OCI-LY1 (cell line): ENCODE measurements at regions not wholly inside any gene's neighbourhood (a gene's known extent, or its start where the extent isn't known, plus 50 kb on each side); places are given as distances from the start of the nearest gene placed in this dataset.

Source experiments
- H2AFZ ChIP-seq: fragments of 200-600 bp; sonication (generic), shearing (Covaris generic); 2 replicates; pipeline ENCODE4 v1.6.0; 2014; ENCODE audit warnings: antibody characterized with exemption, mild to moderate bottlenecking, low read length
- H3F3A ChIP-seq: fragments of 200-600 bp; sonication (generic), shearing (Covaris generic); 2 replicates; pipeline ENCODE4 v1.6.0; 2014; ENCODE audit warnings: mild to moderate bottlenecking, antibody characterized with exemption, low read length, moderate library complexity; ENCODE audit not compliant: insufficient read depth
- H3K27ac ChIP-seq: fragments of 200-600 bp; sonication (generic); 2 replicates; pipeline ENCODE4 v1.5.1; 2014; ENCODE audit warnings: low read length, mixed run types, mild to moderate bottlenecking, low read depth; ENCODE audit not compliant: poor library complexity, severe bottlenecking
- H3K27me3 ChIP-seq: fragments of 200-600 bp; sonication (generic); 2 replicates; pipeline ENCODE4 v1.6.0; 2014; ENCODE audit warnings: antibody characterized with exemption, mild to moderate bottlenecking, low read length, moderate library complexity; ENCODE audit not compliant: insufficient read depth
- H3K36me3 ChIP-seq: fragments of 200-600 bp; sonication (generic); 2 replicates; pipeline ENCODE4 v1.6.1; 2014; ENCODE audit warnings: mild to moderate bottlenecking, antibody characterized with exemption, low read length, moderate library complexity, mixed read lengths; ENCODE audit not compliant: insufficient read depth
- H3K4me1 ChIP-seq: fragments of 200-600 bp; sonication (generic); 2 replicates; pipeline ENCODE4 v1.5.1; 2014; ENCODE audit warnings: mild to moderate bottlenecking, low read length, moderate library complexity; ENCODE audit not compliant: insufficient read depth, severe bottlenecking
- H3K4me2 ChIP-seq: fragments of 200-600 bp; sonication (generic), shearing (Covaris generic); 2 replicates; pipeline ENCODE4 v1.6.1; 2014; ENCODE audit warnings: low read length
- H3K4me3 ChIP-seq: fragments of 200-600 bp; sonication (generic); 2 replicates; pipeline ENCODE4 v1.5.1; 2014; ENCODE audit warnings: low read length, low read depth, mild to moderate bottlenecking, mixed read lengths; ENCODE audit not compliant: poor library complexity, severe bottlenecking
- H3K79me2 ChIP-seq: fragments of 200-600 bp; shearing (Covaris generic); 2 replicates; pipeline ENCODE4 v1.6.1; 2016; ENCODE audit warnings: mixed run types, low read length, mixed read lengths; ENCODE audit not compliant: insufficient read depth
- H3K9ac ChIP-seq: fragments of 200-600 bp; sonication (generic), shearing (Covaris generic); 2 replicates; pipeline ENCODE4 v1.6.1; 2014; ENCODE audit warnings: mild to moderate bottlenecking, low read length, mixed read lengths
- H3K9me2 ChIP-seq: fragments of 200-600 bp; sonication (generic), shearing (Covaris generic); 2 replicates; pipeline ENCODE4 v1.6.1; 2014; ENCODE audit warnings: low read depth, mild to moderate bottlenecking, low read length, mixed read lengths
- H3K9me3 ChIP-seq: fragments of 200-600 bp; shearing (Covaris generic); 2 replicates; pipeline ENCODE4 v1.6.1; 2014; ENCODE audit warnings: low read length, mixed read lengths
- H4K20me1 ChIP-seq: fragments of 200-600 bp; sonication (generic), shearing (Covaris generic); 2 replicates; pipeline ENCODE4 v1.6.0; 2016; ENCODE audit warnings: mild to moderate bottlenecking, low read length; ENCODE audit not compliant: insufficient read depth
- EZH2 ChIP-seq: fragments of 200-600 bp; sonication (generic), shearing (Covaris generic); IDR thresholded peaks from 2 replicates; pipeline ENCODE4 v1.8.0; 2017; ENCODE audit warnings: borderline replicate concordance, mixed run types, mild to moderate bottlenecking, antibody characterized with exemption, low read length, moderate library complexity, mixed read lengths
- TF ChIP-seq, protein P1 (sequence below): fragments of 200-600 bp; sonication (generic), shearing (Covaris generic); IDR thresholded peaks from 2 replicates; pipeline ENCODE4 v1.5.1; 2017; ENCODE audit warnings: mild to moderate bottlenecking, antibody characterized with exemption, low read length, moderate library complexity, mixed read lengths

DNA sequence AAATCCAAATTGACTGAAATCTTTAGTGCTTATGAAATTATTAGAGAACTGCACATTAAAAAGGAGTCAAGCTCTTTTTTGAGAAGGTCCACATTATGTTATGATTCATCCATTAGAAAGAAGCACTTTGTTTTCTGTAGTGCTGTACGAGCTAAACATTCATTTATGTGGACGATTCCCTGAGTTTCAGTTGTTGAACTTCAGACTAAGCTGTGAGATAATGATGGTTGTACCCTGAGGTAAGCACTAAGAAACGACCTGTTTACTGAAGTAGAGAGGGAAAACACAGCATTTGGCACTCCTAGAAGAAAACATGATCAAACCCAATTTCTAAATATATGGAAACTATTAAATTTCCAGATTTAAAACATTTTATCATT lies 67.3 kb upstream of the ATP2B1 start:
- Histone ChIP-seq H3K9me2 (no peaks in the 10 kb centered on the region), H3K36me3 (no peaks in the 10 kb centered on the region), H3K4me3 (no peak overlapping the region), H2AFZ (no peak overlapping the region), H3F3A (no peaks in the 10 kb centered on the region), H3K9me3 (no peaks in the 10 kb centered on the region; the same call in 1 of the 2 replicates), H3K4me2 (no peak overlapping the region), H3K4me1 (no peaks in the 10 kb centered on the region), H3K79me2 (no peaks in the 10 kb centered on the region), H4K20me1 (no peaks in the 10 kb centered on the region), H3K9ac (no peak overlapping the region), H3K27me3 (no peaks in the 10 kb centered on the region), H3K27ac (no peak overlapping the region)
- TF ChIP-seq, protein P1, sequence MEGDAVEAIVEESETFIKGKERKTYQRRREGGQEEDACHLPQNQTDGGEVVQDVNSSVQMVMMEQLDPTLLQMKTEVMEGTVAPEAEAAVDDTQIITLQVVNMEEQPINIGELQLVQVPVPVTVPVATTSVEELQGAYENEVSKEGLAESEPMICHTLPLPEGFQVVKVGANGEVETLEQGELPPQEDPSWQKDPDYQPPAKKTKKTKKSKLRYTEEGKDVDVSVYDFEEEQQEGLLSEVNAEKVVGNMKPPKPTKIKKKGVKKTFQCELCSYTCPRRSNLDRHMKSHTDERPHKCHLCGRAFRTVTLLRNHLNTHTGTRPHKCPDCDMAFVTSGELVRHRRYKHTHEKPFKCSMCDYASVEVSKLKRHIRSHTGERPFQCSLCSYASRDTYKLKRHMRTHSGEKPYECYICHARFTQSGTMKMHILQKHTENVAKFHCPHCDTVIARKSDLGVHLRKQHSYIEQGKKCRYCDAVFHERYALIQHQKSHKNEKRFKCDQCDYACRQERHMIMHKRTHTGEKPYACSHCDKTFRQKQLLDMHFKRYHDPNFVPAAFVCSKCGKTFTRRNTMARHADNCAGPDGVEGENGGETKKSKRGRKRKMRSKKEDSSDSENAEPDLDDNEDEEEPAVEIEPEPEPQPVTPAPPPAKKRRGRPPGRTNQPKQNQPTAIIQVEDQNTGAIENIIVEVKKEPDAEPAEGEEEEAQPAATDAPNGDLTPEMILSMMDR = no peak
- no peak for TF ChIP-seq EZH2

DNA sequence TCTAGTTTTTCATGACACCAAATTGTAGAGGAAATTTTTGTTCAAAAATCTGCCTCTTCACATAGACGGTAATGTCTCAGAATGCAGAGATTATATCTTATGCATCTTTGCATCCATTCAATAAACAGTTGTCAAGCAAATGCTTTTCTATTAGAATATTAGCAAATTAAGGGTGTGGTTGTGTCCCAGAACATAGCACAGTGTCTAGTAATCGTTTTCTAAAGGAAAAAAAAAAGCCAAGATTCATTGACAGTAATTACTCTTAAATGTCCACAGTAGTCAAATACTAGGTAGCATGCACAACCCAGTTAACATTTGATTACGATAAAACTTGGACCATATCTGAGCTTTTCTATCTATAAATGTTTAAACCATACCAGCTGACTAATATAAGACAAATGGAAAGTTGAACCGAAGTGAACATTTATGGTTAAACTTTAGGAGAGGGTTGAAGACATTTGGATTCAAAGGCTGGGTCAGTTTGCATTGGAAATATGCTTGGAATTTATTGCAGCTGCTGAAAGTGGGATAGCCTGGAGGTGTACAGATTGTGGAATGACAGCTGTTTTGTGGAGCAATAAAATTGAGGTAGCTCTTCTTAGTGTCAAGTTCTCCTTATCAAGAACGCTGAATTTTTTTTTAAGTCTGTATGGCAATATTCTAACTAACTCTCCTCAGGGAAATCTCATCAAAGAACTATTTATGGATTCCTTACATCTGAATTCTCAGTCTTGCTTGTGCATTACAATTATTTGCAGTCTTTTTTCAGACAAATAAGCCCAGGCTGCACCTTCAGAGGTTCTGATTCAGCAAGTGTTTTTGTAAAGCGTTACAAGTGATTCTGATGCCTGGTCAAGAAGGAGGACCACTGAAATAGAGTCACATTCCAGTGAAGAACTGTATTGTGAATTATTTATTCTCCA lies 66.7 kb upstream of the ATP2B1 start:
- no peaks in the 10 kb centered on the region; the same call in 1 of the 2 replicates for H3K9me3 ChIP-seq
- H3K9ac ChIP-seq = no peak overlapping the region
- H3K4me3 ChIP-seq = no peak overlapping the region
- H4K20me1 ChIP-seq = no peaks in the 10 kb centered on the region
- H3K36me3 ChIP-seq = no peaks in the 10 kb centered on the region
- TF ChIP-seq EZH2 = no peak
- TF ChIP-seq, protein P1 = no peak
- H3F3A ChIP-seq = no peaks in the 10 kb centered on the region
- no peak overlapping the region for H3K27ac ChIP-seq
- H2AFZ ChIP-seq = no peak overlapping the region
- H3K79me2 ChIP-seq = no peaks in the 10 kb centered on the region
- H3K27me3 ChIP-seq = no peaks in the 10 kb centered on the region
- H3K4me1 ChIP-seq = no peaks in the 10 kb centered on the region
- no peaks in the 10 kb centered on the region for H3K9me2 ChIP-seq
- H3K4me2 ChIP-seq = no peak overlapping the region

DNA sequence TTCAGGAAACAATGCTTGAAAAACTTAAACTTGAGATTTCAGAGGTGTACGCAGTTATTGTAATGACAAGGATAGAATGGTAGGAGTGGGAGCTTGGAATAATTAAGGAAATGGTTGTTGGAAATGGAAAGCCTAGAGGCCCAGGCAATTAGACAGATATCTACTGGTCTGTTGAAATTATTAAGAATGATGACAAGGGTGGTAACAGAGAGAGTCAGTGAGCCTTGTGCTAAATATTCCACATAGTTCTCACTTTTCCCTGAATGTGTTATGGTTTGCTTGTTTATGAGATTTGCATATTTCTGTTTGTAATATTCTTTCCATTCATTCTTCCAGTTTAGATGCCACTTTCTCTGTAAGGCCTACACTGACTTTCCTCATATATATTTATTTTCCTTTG lies 66.0 kb upstream of the ATP2B1 start:
- Histone ChIP-seq H3K27ac (no peak overlapping the region), H3K79me2 (no peaks in the 10 kb centered on the region)
- TF ChIP-seq EZH2 = no peak
- TF ChIP-seq, protein P1 = no peak

More for the DNA sequence above, 66.0 kb upstream of the ATP2B1 start:
- H3K27me3 ChIP-seq = no peaks in the 10 kb centered on the region
- no peaks in the 10 kb centered on the region for H3K9me2 ChIP-seq
- no peaks in the 10 kb centered on the region for H3K4me1 ChIP-seq
- H3K4me3 ChIP-seq = no peak overlapping the region
- no peak overlapping the region for H2AFZ ChIP-seq
- H3K36me3 ChIP-seq = no peaks in the 10 kb centered on the region
- H4K20me1 ChIP-seq = no peaks in the 10 kb centered on the region
- H3K4me2 ChIP-seq = no peak overlapping the region
- H3K9ac ChIP-seq = no peak overlapping the region
- no peaks in the 10 kb centered on the region for H3F3A ChIP-seq
- no peaks in the 10 kb centered on the region; the same call in 1 of the 2 replicates for H3K9me3 ChIP-seq
